ENCODE measurements at regions not wholly inside any gene's neighbourhood (a gene's known extent, or its start where the extent isn't known, plus 50 kb on each side); places are given as distances from the start of the nearest gene placed in this dataset.

- TF ChIP-seq SIN3A (conservative IDR thresholded peaks at IDR 0.05 in 1 of 2, IDR thresholded peaks at IDR 0.05 in 1 of 2; ENCODE audit: low read depth in 1 of 2, low read length in 2 of 2) = no peak
Observed at GRCh38 chr6:81362246-81362645, 390.2 kb downstream of the TENT5A start (continued).

Measured in H1 (cell line).